CD4-positive, alpha-beta T cell (primary cell): ENCODE measurements at regions not wholly inside any gene's neighbourhood (a gene's known extent, or its start where the extent isn't known, plus 50 kb on each side); places are given as distances from the start of the nearest gene placed in this dataset.

Experiments used
- ATAC-seq: fragments of 200-7000 bp; cut with Tn5 transposase; one replicate; pipeline ENCODE4 v1.10.0; 2022; ENCODE audit warnings: mild to moderate bottlenecking; ENCODE audit not compliant: poor library complexity
- CTCF ChIA-PET: fragments of 350-600 bp; sonication (Branson Sonifier 250); formaldehyde crosslinking; loops from one replicate; lab custom pipeline; 2021; ENCODE audit warnings: antibody characterized with exemption, inconsistent platforms; lab: Charles Lee
- POLR2A ChIA-PET: fragments of 350-600 bp; sonication (Branson Sonifier 250); formaldehyde crosslinking; loops from one replicate; lab custom pipeline; 2021; ENCODE audit warnings: antibody characterized with exemption, inconsistent platforms; lab: Charles Lee
- DNase-seq, 14 experiments: peaks; one replicate each; pipeline ENCODE4 v3.0.0-alpha.2; 2013 to 2020; ENCODE audit warnings: mixed read lengths in 2 of 14
- H3K27ac ChIP-seq, 2 donors: one replicate each; pipeline versions ENCODE4 v1.5.1 to v1.7.0; 2013; ENCODE audit warnings: low read length in 2 of 2, low read depth in 1 of 2, mild to moderate bottlenecking in 1 of 2
- H3K27me3 ChIP-seq, 2 experiments: 1 replicate in 1 of 2; 2 replicates in 1 of 2; pipeline versions ENCODE4 v1.6.1 to v1.7.0; 2013; ENCODE audit warnings: low read length in 2 of 2, control low read depth in 1 of 2, mild to moderate bottlenecking in 1 of 2, moderate library complexity in 1 of 2; ENCODE audit not compliant: insufficient read depth in 2 of 2, control insufficient read depth in 1 of 2
- H3K36me3 ChIP-seq: one replicate; pipeline ENCODE4 v1.6.1; 2013; ENCODE audit warnings: low read length, control low read depth; ENCODE audit not compliant: insufficient read depth
- H3K4me1 ChIP-seq: one replicate; pipeline ENCODE4 v1.6.1; 2013; ENCODE audit warnings: low read length, control low read depth; ENCODE audit not compliant: insufficient read depth
- H3K4me3 ChIP-seq: one replicate; pipeline ENCODE4 v1.5.1; 2013; ENCODE audit warnings: mild to moderate bottlenecking, low read length, moderate library complexity
- H3K9me3 ChIP-seq, 2 experiments: 1 replicate in 1 of 2; 2 replicates in 1 of 2; pipeline versions ENCODE4 v1.6.1 to v1.7.0; 2013; ENCODE audit warnings: low read length in 2 of 2, mild to moderate bottlenecking in 2 of 2, control low read depth in 1 of 2, moderate library complexity in 1 of 2; ENCODE audit not compliant: control insufficient read depth in 1 of 2, insufficient read depth in 1 of 2
- H3K27ac Mint-ChIP-seq: one replicate; pipeline ENCODE4 v1.8.0; 2020; ENCODE audit warnings: mixed read lengths
- H3K27me3 Mint-ChIP-seq: one replicate; pipeline ENCODE4 v1.8.0; 2021; ENCODE audit warnings: mixed read lengths
- H3K36me3 Mint-ChIP-seq: one replicate; pipeline ENCODE4 v1.8.0; 2021; ENCODE audit warnings: low read depth, mixed read lengths
- H3K4me1 Mint-ChIP-seq: one replicate; pipeline ENCODE4 v1.8.0; 2021; ENCODE audit warnings: low read depth, mixed read lengths
- H3K4me3 Mint-ChIP-seq: one replicate; pipeline ENCODE4 v1.8.0; 2020; ENCODE audit warnings: mild to moderate bottlenecking, mixed read lengths
- H3K9me3 Mint-ChIP-seq: one replicate; pipeline ENCODE4 v1.8.0; 2020; ENCODE audit warnings: mixed read lengths
- intact Hi-C, 2 experiments: fragments of 100-400 bp; cut with DNase I in 1 of 2; cut with micrococcal nuclease in 1 of 2; formaldehyde crosslinking; loops; one replicate each; pipeline versions ENCODE4 v1.15.1 to v1.9.0; 2023 to 2025; cut with DNase I, micrococcal nuclease
- TF ChIP-seq, protein P1 (sequence below): fragments of 200-600 bp; IDR thresholded peaks from one replicate; pipeline ENCODE4 v1.8.0; 2022; ENCODE audit warnings: antibody characterized with exemption, mild to moderate bottlenecking

DNA sequence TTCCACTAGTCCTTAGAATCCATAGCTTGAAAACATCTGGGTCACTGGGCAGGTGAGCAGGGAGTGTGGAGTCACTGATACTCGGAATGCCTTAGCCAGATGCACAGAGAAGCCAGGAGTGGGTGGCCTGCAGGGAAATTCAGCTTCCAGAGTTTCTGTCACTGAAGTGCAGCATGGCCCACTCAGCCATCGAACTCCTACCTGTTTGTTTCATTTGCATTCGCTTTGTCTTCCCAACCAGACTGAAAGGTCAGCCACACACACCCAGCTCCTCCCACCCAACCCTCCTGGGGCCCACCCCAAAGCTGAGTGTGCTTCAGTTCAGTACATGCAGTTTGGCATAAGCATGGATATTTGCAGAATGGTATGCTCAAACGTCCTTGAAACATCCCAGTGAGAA, 124.5 kb upstream of the ATP10A start:
- POLR2A ChIA-PET = no interaction called here
- CTCF ChIA-PET = no interaction called here
- H3K4me3 Mint-ChIP-seq = no peak overlapping the region

DNA sequence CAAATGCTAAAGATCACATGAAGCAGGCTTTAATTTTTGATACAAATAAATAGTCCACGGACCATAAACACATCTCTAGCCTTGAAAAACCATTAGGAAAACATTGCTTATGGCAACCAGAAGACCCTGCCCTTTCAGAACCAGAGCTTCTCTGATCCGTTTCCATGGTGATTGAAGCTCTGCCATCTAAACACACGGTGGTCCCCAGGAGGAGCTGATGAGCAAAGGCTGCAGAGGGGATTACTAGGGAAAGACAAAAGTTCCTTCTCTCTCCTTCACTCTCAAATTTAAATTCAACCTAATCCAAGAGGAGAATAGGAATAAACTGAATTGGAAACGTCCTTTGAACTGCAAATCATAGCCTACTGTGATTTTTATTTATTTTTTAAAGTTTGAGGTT, 122.0 kb upstream of the ATP10A start:
- Mint-ChIP-seq H3K27me3 (peaks cover 21% of the 10 kb centered on the region), H3K9me3 (no peaks in the 10 kb centered on the region), H3K4me1 (no peaks in the 10 kb centered on the region), H3K4me3 (no peak overlapping the region), H3K36me3 (no peaks in the 10 kb centered on the region), H3K27ac (no peak overlapping the region)
- TF ChIP-seq, protein P1, sequence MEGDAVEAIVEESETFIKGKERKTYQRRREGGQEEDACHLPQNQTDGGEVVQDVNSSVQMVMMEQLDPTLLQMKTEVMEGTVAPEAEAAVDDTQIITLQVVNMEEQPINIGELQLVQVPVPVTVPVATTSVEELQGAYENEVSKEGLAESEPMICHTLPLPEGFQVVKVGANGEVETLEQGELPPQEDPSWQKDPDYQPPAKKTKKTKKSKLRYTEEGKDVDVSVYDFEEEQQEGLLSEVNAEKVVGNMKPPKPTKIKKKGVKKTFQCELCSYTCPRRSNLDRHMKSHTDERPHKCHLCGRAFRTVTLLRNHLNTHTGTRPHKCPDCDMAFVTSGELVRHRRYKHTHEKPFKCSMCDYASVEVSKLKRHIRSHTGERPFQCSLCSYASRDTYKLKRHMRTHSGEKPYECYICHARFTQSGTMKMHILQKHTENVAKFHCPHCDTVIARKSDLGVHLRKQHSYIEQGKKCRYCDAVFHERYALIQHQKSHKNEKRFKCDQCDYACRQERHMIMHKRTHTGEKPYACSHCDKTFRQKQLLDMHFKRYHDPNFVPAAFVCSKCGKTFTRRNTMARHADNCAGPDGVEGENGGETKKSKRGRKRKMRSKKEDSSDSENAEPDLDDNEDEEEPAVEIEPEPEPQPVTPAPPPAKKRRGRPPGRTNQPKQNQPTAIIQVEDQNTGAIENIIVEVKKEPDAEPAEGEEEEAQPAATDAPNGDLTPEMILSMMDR = no peak
- Histone ChIP-seq H3K36me3 (no peaks in the 10 kb centered on the region), H3K27ac (no peak overlapping the region), H3K27me3 (peaks cover 0 to 3% of the 10 kb centered on the region in 2 experiments), H3K4me1 (no peaks in the 10 kb centered on the region), H3K9me3 (peaks cover 0 to 8% of the 10 kb centered on the region in 2 experiments), H3K4me3 (no peak overlapping the region)
- POLR2A ChIA-PET = no interaction called here
- CTCF ChIA-PET = no interaction called here
- DNase-seq = no peak
- intact Hi-C loops = no loop called here
- no peak for ATAC-seq

More for the DNA sequence above, 124.5 kb upstream of the ATP10A start:
- no peaks in the 10 kb centered on the region for H3K4me1 ChIP-seq
- H3K36me3 ChIP-seq = no peaks in the 10 kb centered on the region
- H3K27me3 ChIP-seq = peaks cover 0 to 3% of the 10 kb centered on the region in 2 experiments
- H3K27ac ChIP-seq = no peak overlapping the region
- Mint-ChIP-seq H3K4me1 (no peaks in the 10 kb centered on the region), H3K27ac (no peak overlapping the region), H3K36me3 (no peaks in the 10 kb centered on the region), H3K27me3 (peaks cover 21% of the 10 kb centered on the region), H3K9me3 (no peaks in the 10 kb centered on the region)
- intact Hi-C loops = no loop called here
- DNase-seq (no peak), ATAC-seq (no peak)
- peaks cover 0 to 8% of the 10 kb centered on the region in 2 experiments for H3K9me3 ChIP-seq
- H3K4me3 ChIP-seq = no peak overlapping the region
- TF ChIP-seq, protein P1 = no peak

DNA sequence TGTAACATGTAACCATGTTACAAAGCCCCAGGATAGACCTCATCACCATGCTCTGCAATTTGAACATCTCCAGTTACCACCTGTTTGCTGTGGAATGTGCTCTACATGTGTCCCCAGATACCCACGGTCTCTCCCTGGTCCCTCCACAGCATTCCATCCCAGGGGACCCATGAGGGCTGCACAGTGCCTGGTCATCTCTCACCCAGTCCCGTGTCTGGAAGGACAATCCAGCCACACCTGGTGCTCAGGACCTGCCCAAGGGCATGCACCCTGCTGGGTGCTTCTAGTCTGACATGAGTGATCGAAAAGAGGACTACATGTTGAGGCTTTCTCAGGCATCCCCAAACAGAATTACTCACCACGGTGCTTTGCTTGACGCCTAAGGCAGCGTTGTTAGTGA, 119.6 kb upstream of the ATP10A start:
- no peak overlapping the region for H3K27ac ChIP-seq
- intact Hi-C loops = loop anchor here in 1 of 2 experiments (5.0 kb wide), 1 partner anchor 50 kb away; no protein-coding TSS in a partner anchor
- CTCF ChIA-PET = no interaction called here
- H3K4me1 Mint-ChIP-seq = no peaks in the 10 kb centered on the region
- H3K36me3 ChIP-seq = no peaks in the 10 kb centered on the region
- DNase-seq (no peak), ATAC-seq (no peak)
- peaks cover 21% of the 10 kb centered on the region for H3K27me3 Mint-ChIP-seq
- TF ChIP-seq, protein P1 = no peak
- POLR2A ChIA-PET = no interaction called here
- peaks cover 2% of the 10 kb centered on the region for H3K9me3 Mint-ChIP-seq
- no peak overlapping the region for H3K4me3 Mint-ChIP-seq
- H3K4me3 ChIP-seq = no peak overlapping the region
- H3K27me3 ChIP-seq = peaks cover 0 to 3% of the 10 kb centered on the region in 2 experiments
- H3K9me3 ChIP-seq = no peaks in the 10 kb centered on the region
- H3K27ac Mint-ChIP-seq = no peak overlapping the region
- H3K36me3 Mint-ChIP-seq = no peaks in the 10 kb centered on the region
- H3K4me1 ChIP-seq = no peaks in the 10 kb centered on the region
